Panc1 (cell line): ENCODE measurements at regions not wholly inside any gene's neighbourhood (a gene's known extent, or its start where the extent isn't known, plus 50 kb on each side); places are given as distances from the start of the nearest gene placed in this dataset.

Source experiments
- POLR2AphosphoS5 ChIP-seq: IDR thresholded peaks from 2 replicates; pipeline ENCODE4 v1.6.1; 2012; ENCODE audit warnings: mild to moderate bottlenecking, low read depth, low read length, moderate library complexity
- SIN3A ChIP-seq: IDR thresholded peaks from 2 replicates; pipeline ENCODE4 v1.6.1; 2012; ENCODE audit warnings: low read depth, mild to moderate bottlenecking, low read length, moderate library complexity, borderline replicate concordance; ENCODE audit not compliant: insufficient read depth
- TCF7L2 ChIP-seq: IDR thresholded peaks from 2 replicates; pipeline ENCODE4 v1.6.1; 2011; ENCODE audit warnings: mild to moderate bottlenecking, low read depth, low read length, inconsistent platforms
- TF ChIP-seq, protein P1 (sequence below): fragments of 450-650 bp; IDR thresholded peaks from 2 replicates; pipeline ENCODE4 v1.5.1; 2017; ENCODE audit warnings: mild to moderate bottlenecking
- TF ChIP-seq, protein P2 (sequence below), 2 experiments: IDR thresholded peaks; 2 replicates each; pipeline ENCODE4 v1.6.1; 2011 to 2012; ENCODE audit warnings: low read depth in 2 of 2, control low read depth in 1 of 2, low read length in 1 of 2, mild to moderate bottlenecking in 1 of 2, moderate library complexity in 1 of 2; ENCODE audit not compliant: insufficient read depth in 1 of 2

DNA sequence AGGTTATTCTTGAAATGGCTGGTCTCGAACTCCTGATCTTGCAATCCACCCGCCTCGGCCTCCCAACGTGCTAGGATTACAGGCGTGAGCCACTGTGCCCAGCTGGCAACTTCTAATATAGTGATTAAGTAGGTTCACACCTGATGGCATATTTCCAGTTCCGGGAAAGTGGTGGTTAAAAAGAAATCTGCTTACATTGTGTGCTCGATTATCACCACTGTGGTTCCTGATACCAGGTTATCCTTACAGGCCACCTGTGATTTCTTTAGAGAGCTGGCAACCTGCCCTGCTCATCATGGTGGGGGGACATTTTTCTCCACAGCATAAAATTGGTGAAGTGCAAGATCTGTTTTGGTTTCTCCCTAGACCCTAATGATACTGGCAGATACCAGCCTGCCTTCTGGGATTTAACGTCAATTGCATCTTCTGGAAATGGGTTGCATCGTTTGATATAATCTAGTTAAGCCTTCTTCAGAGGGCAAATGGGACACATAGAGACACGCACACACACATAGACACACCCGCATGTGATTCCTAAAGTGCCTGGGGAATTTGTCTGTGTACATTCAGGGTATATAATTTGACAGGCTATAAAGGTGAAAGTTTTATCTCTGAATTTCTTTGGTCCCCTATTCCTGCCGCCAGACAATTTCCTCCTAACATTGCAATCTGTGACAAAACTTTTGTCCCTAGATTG, 49.7 kb upstream of the CITED2 start:
- TF ChIP-seq POLR2AphosphoS5: no peak
- TF ChIP-seq, protein P1, sequence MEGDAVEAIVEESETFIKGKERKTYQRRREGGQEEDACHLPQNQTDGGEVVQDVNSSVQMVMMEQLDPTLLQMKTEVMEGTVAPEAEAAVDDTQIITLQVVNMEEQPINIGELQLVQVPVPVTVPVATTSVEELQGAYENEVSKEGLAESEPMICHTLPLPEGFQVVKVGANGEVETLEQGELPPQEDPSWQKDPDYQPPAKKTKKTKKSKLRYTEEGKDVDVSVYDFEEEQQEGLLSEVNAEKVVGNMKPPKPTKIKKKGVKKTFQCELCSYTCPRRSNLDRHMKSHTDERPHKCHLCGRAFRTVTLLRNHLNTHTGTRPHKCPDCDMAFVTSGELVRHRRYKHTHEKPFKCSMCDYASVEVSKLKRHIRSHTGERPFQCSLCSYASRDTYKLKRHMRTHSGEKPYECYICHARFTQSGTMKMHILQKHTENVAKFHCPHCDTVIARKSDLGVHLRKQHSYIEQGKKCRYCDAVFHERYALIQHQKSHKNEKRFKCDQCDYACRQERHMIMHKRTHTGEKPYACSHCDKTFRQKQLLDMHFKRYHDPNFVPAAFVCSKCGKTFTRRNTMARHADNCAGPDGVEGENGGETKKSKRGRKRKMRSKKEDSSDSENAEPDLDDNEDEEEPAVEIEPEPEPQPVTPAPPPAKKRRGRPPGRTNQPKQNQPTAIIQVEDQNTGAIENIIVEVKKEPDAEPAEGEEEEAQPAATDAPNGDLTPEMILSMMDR: no peak
- no peak for TF ChIP-seq SIN3A
- no peak for TF ChIP-seq TCF7L2
- TF ChIP-seq, protein P2, sequence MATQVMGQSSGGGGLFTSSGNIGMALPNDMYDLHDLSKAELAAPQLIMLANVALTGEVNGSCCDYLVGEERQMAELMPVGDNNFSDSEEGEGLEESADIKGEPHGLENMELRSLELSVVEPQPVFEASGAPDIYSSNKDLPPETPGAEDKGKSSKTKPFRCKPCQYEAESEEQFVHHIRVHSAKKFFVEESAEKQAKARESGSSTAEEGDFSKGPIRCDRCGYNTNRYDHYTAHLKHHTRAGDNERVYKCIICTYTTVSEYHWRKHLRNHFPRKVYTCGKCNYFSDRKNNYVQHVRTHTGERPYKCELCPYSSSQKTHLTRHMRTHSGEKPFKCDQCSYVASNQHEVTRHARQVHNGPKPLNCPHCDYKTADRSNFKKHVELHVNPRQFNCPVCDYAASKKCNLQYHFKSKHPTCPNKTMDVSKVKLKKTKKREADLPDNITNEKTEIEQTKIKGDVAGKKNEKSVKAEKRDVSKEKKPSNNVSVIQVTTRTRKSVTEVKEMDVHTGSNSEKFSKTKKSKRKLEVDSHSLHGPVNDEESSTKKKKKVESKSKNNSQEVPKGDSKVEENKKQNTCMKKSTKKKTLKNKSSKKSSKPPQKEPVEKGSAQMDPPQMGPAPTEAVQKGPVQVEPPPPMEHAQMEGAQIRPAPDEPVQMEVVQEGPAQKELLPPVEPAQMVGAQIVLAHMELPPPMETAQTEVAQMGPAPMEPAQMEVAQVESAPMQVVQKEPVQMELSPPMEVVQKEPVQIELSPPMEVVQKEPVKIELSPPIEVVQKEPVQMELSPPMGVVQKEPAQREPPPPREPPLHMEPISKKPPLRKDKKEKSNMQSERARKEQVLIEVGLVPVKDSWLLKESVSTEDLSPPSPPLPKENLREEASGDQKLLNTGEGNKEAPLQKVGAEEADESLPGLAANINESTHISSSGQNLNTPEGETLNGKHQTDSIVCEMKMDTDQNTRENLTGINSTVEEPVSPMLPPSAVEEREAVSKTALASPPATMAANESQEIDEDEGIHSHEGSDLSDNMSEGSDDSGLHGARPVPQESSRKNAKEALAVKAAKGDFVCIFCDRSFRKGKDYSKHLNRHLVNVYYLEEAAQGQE (IDR thresholded peaks at IDR 0.05; ENCODE audit: insufficient read depth in 1 of 2, low read depth in 2 of 2, low read length in 1 of 2): no peak
